HEK293 (cell line): ENCODE measurements at regions not wholly inside any gene's neighbourhood (a gene's known extent, or its start where the extent isn't known, plus 50 kb on each side); places are given as distances from the start of the nearest gene placed in this dataset.

Experiments used
- RBAK ChIP-seq: fragments of 450-650 bp; formaldehyde crosslinking; IDR thresholded peaks from 2 replicates; pipeline ENCODE4 v1.5.1; 2016; ENCODE audit warnings: missing biosample characterization, missing genetic modification characterization
- REPIN1 ChIP-seq: fragments of 450-650 bp; formaldehyde crosslinking; IDR thresholded peaks from 2 replicates; pipeline ENCODE4 v1.5.1; 2017; ENCODE audit warnings: missing biosample characterization, missing genetic modification characterization, low read depth
- REST ChIP-seq: fragments of 450-650 bp; formaldehyde crosslinking; IDR thresholded peaks from 2 replicates; pipeline ENCODE4 v1.5.1; 2016; ENCODE audit warnings: missing biosample characterization, missing genetic modification characterization
- ZBTB1 ChIP-seq: fragments of 450-650 bp; formaldehyde crosslinking; IDR thresholded peaks from 2 replicates; pipeline ENCODE4 v1.5.1; 2016; ENCODE audit warnings: missing biosample characterization, missing genetic modification characterization
- ZNF138 ChIP-seq: fragments of 450-650 bp; formaldehyde crosslinking; IDR thresholded peaks from 2 replicates; pipeline ENCODE4 v1.5.1; 2016; ENCODE audit warnings: missing biosample characterization, missing genetic modification characterization, borderline replicate concordance
- ZNF174 ChIP-seq: fragments of 450-650 bp; formaldehyde crosslinking; IDR thresholded peaks from 2 replicates; pipeline ENCODE4 v1.5.0; 2017; ENCODE audit warnings: missing biosample characterization, mild to moderate bottlenecking, missing genetic modification characterization
- ZNF26 ChIP-seq: fragments of 450-650 bp; formaldehyde crosslinking; IDR thresholded peaks from 2 replicates; pipeline ENCODE4 v1.5.1; 2016; ENCODE audit warnings: missing biosample characterization, missing genetic modification characterization
- ZNF266 ChIP-seq: fragments of 450-650 bp; formaldehyde crosslinking; IDR thresholded peaks from 2 replicates; pipeline ENCODE4 v1.5.1; 2016; ENCODE audit warnings: missing biosample characterization, missing genetic modification characterization, low read depth
- ZNF473 ChIP-seq: fragments of 450-650 bp; formaldehyde crosslinking; IDR thresholded peaks from 2 replicates; pipeline ENCODE4 v1.5.1; 2017; ENCODE audit warnings: missing biosample characterization, missing genetic modification characterization
- ZNF76 ChIP-seq: fragments of 450-650 bp; formaldehyde crosslinking; IDR thresholded peaks from 2 replicates; pipeline ENCODE4; 2016; ENCODE audit warnings: low read depth, missing biosample characterization, missing genetic modification characterization, borderline replicate concordance
- TF ChIP-seq, protein P1 (sequence below): fragments of 450-650 bp; formaldehyde crosslinking; IDR thresholded peaks from 2 replicates; pipeline ENCODE4 v1.5.1; 2016; ENCODE audit warnings: missing biosample characterization, missing genetic modification characterization
- TF ChIP-seq, protein P2 (sequence below): fragments of 450-650 bp; formaldehyde crosslinking; IDR thresholded peaks from 2 replicates; pipeline ENCODE4 v1.5.1; 2016; ENCODE audit warnings: missing biosample characterization, missing genetic modification characterization
- TF ChIP-seq, protein P3 (sequence below): fragments of 450-650 bp; formaldehyde crosslinking; IDR thresholded peaks from 2 replicates; pipeline ENCODE4 v1.5.1; 2016; ENCODE audit warnings: missing biosample characterization, missing genetic modification characterization

- TF ChIP-seq, protein P1, sequence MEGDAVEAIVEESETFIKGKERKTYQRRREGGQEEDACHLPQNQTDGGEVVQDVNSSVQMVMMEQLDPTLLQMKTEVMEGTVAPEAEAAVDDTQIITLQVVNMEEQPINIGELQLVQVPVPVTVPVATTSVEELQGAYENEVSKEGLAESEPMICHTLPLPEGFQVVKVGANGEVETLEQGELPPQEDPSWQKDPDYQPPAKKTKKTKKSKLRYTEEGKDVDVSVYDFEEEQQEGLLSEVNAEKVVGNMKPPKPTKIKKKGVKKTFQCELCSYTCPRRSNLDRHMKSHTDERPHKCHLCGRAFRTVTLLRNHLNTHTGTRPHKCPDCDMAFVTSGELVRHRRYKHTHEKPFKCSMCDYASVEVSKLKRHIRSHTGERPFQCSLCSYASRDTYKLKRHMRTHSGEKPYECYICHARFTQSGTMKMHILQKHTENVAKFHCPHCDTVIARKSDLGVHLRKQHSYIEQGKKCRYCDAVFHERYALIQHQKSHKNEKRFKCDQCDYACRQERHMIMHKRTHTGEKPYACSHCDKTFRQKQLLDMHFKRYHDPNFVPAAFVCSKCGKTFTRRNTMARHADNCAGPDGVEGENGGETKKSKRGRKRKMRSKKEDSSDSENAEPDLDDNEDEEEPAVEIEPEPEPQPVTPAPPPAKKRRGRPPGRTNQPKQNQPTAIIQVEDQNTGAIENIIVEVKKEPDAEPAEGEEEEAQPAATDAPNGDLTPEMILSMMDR, result no peak
- no peak for TF ChIP-seq REST
- no peak for TF ChIP-seq REPIN1 (tag by site-specific recombination)
- TF ChIP-seq, protein P2, sequence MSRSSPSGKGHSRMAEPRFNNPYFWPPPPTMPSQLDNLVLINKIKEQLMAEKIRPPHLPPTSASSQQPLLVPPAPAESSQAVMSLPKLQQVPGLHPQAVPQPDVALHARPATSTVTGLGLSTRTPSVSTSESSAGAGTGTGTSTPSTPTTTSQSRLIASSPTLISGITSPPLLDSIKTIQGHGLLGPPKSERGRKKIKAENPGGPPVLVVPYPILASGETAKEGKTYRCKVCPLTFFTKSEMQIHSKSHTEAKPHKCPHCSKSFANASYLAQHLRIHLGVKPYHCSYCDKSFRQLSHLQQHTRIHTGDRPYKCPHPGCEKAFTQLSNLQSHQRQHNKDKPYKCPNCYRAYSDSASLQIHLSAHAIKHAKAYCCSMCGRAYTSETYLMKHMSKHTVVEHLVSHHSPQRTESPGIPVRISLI (tag by site-specific recombination), result no peak
- no peak for TF ChIP-seq ZNF473
- no peak for TF ChIP-seq ZBTB1 (tag by site-specific recombination)
- TF ChIP-seq ZNF76 (tag by site-specific recombination), result no peak
- TF ChIP-seq, protein P3, sequence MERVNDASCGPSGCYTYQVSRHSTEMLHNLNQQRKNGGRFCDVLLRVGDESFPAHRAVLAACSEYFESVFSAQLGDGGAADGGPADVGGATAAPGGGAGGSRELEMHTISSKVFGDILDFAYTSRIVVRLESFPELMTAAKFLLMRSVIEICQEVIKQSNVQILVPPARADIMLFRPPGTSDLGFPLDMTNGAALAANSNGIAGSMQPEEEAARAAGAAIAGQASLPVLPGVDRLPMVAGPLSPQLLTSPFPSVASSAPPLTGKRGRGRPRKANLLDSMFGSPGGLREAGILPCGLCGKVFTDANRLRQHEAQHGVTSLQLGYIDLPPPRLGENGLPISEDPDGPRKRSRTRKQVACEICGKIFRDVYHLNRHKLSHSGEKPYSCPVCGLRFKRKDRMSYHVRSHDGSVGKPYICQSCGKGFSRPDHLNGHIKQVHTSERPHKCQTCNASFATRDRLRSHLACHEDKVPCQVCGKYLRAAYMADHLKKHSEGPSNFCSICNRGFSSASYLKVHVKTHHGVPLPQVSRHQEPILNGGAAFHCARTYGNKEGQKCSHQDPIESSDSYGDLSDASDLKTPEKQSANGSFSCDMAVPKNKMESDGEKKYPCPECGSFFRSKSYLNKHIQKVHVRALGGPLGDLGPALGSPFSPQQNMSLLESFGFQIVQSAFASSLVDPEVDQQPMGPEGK (tag by site-specific recombination), result no peak
- TF ChIP-seq ZNF26 (tag by site-specific recombination), result no peak
- TF ChIP-seq ZNF174 (tag by site-specific recombination), result no peak
- no peak for TF ChIP-seq ZNF138
- no peak for TF ChIP-seq RBAK (tag by site-specific recombination)
- TF ChIP-seq ZNF266 (tag by site-specific recombination), result no peak
Observed at GRCh38 chr5:57839025-57839424, 356.4 kb upstream of the ACTBL2 start.
